Gastroesophageal sphincter (tissue), 3 donors: ENCODE measurements at regions not wholly inside any gene's neighbourhood (a gene's known extent, or its start where the extent isn't known, plus 50 kb on each side); places are given as distances from the start of the nearest gene placed in this dataset.

Experiments
- CTCF ChIP-seq, 4 experiments: fragments of 200-600 bp in 2 of 4; fragments of 450-650 bp in 2 of 4; sonication (generic) in 1 of 4; IDR thresholded peaks; one replicate each; pipeline ENCODE4 v1.5.1; 2017 to 2019; ENCODE audit warnings: antibody characterized with exemption in 4 of 4, mild to moderate bottlenecking in 2 of 4, moderate library complexity in 2 of 4
- EP300 ChIP-seq: sonication (generic); formaldehyde crosslinking; IDR thresholded peaks from one replicate; pipeline ENCODE4 v1.6.1; 2017; ENCODE audit warnings: antibody characterized with exemption, mild to moderate bottlenecking
- POLR2AphosphoS5 ChIP-seq: sonication (generic); formaldehyde crosslinking; IDR thresholded peaks from one replicate; pipeline ENCODE4 v1.6.1; 2017; ENCODE audit warnings: antibody characterized with exemption

GRCh38 chr20:4332121-4332860 is 83.2 kb upstream of the ADRA1D start:
- no peak for TF ChIP-seq CTCF (IDR thresholded peaks at IDR 0.05)
- no peak for TF ChIP-seq POLR2AphosphoS5
- no peak for TF ChIP-seq EP300
